ENCODE measurements at regions not wholly inside any gene's neighbourhood (a gene's known extent, or its start where the extent isn't known, plus 50 kb on each side); places are given as distances from the start of the nearest gene placed in this dataset.
A peak's percentile ranks its signal among the peaks of the same experiment; 100 is the strongest.

DNA sequence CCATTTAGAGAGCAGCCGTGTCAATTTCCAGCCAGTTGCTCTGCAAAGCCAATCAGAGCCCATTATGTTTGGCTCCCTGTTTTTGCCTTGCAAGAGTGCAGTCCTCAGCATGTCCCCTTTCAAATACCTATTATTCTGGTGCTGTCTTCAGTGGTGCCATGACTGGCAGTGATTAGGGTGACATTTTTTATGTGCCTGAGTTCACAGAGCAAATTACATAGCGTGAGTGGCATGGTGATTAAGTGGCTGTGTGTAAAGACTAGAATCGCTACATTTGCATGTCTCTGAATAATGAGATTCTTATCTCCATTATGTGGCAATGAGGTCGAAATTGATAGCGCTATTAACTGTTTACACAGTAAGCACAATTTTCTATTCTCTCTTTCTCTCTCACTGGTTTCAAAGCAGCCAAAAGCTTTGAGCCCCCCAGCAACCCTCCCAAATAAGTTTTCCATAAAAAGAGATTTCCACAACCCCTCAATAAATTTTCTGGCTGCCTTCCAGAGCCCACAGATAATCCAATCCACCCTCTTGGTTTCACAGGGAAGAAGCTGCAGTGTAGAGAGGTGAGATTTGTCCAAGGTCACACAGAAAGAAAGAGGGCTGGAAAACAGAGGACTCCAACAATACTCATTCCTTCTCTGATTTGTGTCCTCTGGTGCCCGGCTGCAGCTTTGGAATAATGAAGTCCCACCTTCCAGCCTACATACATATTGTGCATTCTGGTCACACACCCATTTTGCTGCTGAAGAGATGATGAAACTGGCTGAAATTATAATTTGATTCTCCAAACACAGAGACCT, 58.8 kb upstream of the NUDT4 start (continued):
- TF ChIP-seq ZNF843 (tag by site-specific recombination; IDR thresholded peaks at IDR 0.05), result peak; percentile 50; the same call in 1 of the 2 replicates

DNA sequence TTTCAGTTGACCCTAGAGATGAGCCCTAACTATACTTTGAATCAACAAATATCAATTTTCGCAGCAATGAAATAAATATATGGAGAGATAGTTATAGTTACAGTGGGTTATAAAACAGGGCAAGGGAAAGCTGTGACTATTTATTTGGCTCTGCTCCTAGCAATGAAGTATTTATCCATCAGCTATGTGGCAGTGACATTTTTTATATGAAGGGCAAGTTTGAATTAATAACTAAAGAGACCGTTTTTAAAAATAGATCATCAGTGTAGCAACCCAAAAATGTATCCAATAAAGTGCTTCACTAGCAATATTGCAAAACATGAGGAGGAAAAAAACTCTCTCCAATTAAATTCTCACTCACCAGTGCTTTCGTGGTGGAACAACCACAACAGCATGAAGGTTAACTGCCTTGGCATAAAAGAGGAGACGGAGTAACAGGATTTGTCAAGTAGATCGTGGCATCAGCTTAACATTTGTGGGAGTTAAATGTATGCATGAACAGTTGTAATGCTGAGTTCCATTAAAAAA, 58.1 kb upstream of the NUDT4 start:
- Histone ChIP-seq H3K27ac (ENCODE audit: extremely low read depth, low read depth, low read length) (no peak overlapping the region), H3K4me3 (ENCODE audit: low read depth, low read length) (no peak overlapping the region), H3K4me1 (ENCODE audit: control insufficient read depth, insufficient read depth, low read length) (peaks cover 5% of the 10 kb centered on the region; the same call in 1 of the 2 replicates), H3K9me3 (ENCODE audit: control insufficient read depth, insufficient read depth, low read depth, low read length) (no peaks in the 10 kb centered on the region), H3K36me3 (ENCODE audit: control insufficient read depth in 2 of 2, insufficient read depth in 1 of 2, low read length in 2 of 2) (no peaks in the 10 kb centered on the region)
- TF ChIP-seq ZNF692 (tag by site-specific recombination; IDR thresholded peaks at IDR 0.05), result no peak
- peak; percentile 7; the same call in 1 of the 2 replicates for TF ChIP-seq ZBTB48 (tag by site-specific recombination; IDR thresholded peaks at IDR 0.05)
- TF ChIP-seq BCL6B (tag by site-specific recombination; IDR thresholded peaks at IDR 0.05), result 0 out of 2 replicates have a peak, but pooled peaks have one; percentile 12
- TF ChIP-seq ZNF530 (tag by site-specific recombination; IDR thresholded peaks at IDR 0.05; ENCODE audit: low read depth), result no peak
- TF ChIP-seq, protein P1, sequence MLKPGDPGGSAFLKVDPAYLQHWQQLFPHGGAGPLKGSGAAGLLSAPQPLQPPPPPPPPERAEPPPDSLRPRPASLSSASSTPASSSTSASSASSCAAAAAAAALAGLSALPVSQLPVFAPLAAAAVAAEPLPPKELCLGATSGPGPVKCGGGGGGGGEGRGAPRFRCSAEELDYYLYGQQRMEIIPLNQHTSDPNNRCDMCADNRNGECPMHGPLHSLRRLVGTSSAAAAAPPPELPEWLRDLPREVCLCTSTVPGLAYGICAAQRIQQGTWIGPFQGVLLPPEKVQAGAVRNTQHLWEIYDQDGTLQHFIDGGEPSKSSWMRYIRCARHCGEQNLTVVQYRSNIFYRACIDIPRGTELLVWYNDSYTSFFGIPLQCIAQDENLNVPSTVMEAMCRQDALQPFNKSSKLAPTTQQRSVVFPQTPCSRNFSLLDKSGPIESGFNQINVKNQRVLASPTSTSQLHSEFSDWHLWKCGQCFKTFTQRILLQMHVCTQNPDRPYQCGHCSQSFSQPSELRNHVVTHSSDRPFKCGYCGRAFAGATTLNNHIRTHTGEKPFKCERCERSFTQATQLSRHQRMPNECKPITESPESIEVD (tag by site-specific recombination; IDR thresholded peaks at IDR 0.05), result peak; percentile 37; the same call in 1 of the 2 replicates
- POLR2A ChIA-PET, result no interaction called here
- CTCF ChIA-PET, result interaction anchor here (0.7 kb wide), 1 partner anchor 343 kb away, joined by 3 read pairs; no protein-coding TSS in a partner anchor

DNA sequence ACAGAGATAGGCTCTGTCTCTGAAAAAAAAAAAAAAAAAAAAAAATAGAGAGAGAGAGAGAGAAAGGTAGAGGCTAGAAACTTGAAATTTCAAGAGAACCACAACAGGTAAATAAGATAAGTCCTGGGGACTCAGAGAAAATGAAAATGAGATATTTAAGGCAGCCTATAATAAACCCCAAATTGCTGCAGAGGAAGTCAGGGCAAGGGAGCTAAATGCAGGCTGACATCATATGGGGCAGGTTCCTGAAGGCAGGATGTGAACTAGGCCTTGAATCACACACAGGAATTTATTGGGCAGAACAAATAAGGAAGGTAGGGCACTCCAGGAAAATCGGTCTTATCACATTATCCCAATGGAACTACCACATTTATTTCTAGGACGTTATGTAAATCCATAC, 54.9 kb upstream of the NUDT4 start:
- Histone ChIP-seq H3K36me3 (ENCODE audit: control insufficient read depth in 2 of 2, insufficient read depth in 1 of 2, low read length in 2 of 2) (no peaks in the 10 kb centered on the region), H3K4me3 (ENCODE audit: low read depth, low read length) (no peak overlapping the region), H3K27ac (ENCODE audit: extremely low read depth, low read depth, low read length) (no peak overlapping the region), H3K4me1 (ENCODE audit: control insufficient read depth, insufficient read depth, low read length) (peaks cover 5% of the 10 kb centered on the region; the same call in 1 of the 2 replicates), H3K9me3 (ENCODE audit: control insufficient read depth, insufficient read depth, low read depth, low read length) (no peaks in the 10 kb centered on the region)
- ChIA-PET POLR2A (no interaction called here), CTCF (interaction anchor here (0.6 to 0.7 kb wide), 2 partner anchors 216 to 231 kb away, joined by 3 to 6 read pairs; no protein-coding TSS in a partner anchor)
- TF ChIP-seq ZNF600 (tag by site-specific recombination; IDR thresholded peaks at IDR 0.05) (0 out of 2 replicates have a peak, but pooled peaks have one; percentile 44), SP7 (tag by site-specific recombination; IDR thresholded peaks at IDR 0.05) (0 out of 2 replicates have a peak, but pooled peaks have one; percentile 32), EGR2 (tag by site-specific recombination; IDR thresholded peaks at IDR 0.05; ENCODE audit: low read depth) (no peak)

DNA sequence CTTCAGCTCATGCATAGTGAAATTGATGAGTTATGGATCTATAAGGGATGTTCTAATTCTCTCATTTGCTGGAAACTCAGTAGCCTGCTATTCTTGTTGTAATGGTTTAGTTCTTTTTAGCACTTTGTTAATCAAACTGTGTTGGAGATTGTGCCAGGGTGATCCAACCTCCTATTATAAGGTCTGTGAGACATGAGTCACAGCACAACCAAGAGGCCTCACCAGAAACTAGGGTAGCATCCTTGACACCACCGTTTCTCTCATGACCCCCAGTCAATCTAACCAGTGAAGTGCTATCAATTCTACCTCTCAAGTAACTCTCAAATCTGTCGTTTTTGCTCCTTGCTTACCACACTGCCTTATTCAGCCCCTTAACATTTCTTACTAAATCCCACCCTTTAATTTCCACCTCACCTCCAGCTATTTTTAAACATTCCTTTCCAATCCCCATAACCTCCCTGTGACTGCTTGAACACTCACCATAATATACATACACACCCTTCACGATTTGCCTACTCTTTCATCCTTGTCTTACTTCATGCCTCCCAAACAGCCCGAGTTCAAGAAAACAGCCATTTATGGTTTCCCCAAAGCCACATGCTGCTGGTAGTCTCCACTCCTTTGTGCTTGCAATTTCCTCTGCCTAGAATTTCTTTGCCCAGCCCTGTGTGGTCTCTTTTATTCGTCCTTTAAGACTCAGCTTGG, 53.9 kb upstream of the NUDT4 start:
- H3K36me3 ChIP-seq (ENCODE audit: control insufficient read depth in 2 of 2, insufficient read depth in 1 of 2, low read length in 2 of 2), result no peaks in the 10 kb centered on the region
- H3K4me3 ChIP-seq (ENCODE audit: low read depth, low read length), result no peak overlapping the region
- peak; percentile 98 for TF ChIP-seq PRDM10 (tag by site-specific recombination; IDR thresholded peaks at IDR 0.05)
- TF ChIP-seq ZNF707 (tag by site-specific recombination; IDR thresholded peaks at IDR 0.05), result no peak
- H3K9me3 ChIP-seq (ENCODE audit: control insufficient read depth, insufficient read depth, low read depth, low read length), result no peaks in the 10 kb centered on the region
- peaks cover 5% of the 10 kb centered on the region; the same call in 1 of the 2 replicates for H3K4me1 ChIP-seq (ENCODE audit: control insufficient read depth, insufficient read depth, low read length)
- H3K27ac ChIP-seq (ENCODE audit: extremely low read depth, low read depth, low read length), result no peak overlapping the region
- POLR2A ChIA-PET, result no interaction called here
- CTCF ChIA-PET, result interaction anchor here (0.6 to 1.1 kb wide), 2 partner anchors 31 to 226 kb away, joined by 3 to 5 read pairs; no protein-coding TSS in a partner anchor

Measured in HEK293 (cell line).